GM12872 (cell line): ENCODE measurements at regions not wholly inside any gene's neighbourhood (a gene's known extent, or its start where the extent isn't known, plus 50 kb on each side); places are given as distances from the start of the nearest gene placed in this dataset.

Experiments
- TF ChIP-seq, protein P1 (sequence below): IDR thresholded peaks from 3 replicates; pipeline ENCODE4 v1.5.1; 2011; ENCODE audit warnings: low read depth, mild to moderate bottlenecking, low read length, moderate library complexity; ENCODE audit not compliant: insufficient read depth

DNA sequence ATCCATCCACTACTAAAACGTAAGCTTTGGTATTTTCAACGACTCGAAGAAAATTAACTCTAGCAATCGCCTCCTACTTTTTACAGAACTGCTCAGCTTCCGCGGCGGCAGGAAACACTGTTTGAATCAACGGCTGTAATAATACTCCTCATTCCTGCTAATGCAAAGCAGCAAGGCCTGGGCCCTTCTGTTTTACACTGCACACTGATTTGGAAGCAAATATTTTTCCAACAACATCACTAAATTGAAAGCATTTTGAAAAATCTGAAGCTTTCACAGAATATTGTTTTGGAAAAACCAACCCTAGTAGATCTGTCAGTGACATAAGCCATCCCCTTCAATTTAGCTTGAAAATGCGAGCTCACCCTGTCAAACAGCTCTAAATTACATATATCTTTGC lies 261.2 kb downstream of the TXNL1 start:
- TF ChIP-seq, protein P1, sequence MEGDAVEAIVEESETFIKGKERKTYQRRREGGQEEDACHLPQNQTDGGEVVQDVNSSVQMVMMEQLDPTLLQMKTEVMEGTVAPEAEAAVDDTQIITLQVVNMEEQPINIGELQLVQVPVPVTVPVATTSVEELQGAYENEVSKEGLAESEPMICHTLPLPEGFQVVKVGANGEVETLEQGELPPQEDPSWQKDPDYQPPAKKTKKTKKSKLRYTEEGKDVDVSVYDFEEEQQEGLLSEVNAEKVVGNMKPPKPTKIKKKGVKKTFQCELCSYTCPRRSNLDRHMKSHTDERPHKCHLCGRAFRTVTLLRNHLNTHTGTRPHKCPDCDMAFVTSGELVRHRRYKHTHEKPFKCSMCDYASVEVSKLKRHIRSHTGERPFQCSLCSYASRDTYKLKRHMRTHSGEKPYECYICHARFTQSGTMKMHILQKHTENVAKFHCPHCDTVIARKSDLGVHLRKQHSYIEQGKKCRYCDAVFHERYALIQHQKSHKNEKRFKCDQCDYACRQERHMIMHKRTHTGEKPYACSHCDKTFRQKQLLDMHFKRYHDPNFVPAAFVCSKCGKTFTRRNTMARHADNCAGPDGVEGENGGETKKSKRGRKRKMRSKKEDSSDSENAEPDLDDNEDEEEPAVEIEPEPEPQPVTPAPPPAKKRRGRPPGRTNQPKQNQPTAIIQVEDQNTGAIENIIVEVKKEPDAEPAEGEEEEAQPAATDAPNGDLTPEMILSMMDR: no peak

DNA sequence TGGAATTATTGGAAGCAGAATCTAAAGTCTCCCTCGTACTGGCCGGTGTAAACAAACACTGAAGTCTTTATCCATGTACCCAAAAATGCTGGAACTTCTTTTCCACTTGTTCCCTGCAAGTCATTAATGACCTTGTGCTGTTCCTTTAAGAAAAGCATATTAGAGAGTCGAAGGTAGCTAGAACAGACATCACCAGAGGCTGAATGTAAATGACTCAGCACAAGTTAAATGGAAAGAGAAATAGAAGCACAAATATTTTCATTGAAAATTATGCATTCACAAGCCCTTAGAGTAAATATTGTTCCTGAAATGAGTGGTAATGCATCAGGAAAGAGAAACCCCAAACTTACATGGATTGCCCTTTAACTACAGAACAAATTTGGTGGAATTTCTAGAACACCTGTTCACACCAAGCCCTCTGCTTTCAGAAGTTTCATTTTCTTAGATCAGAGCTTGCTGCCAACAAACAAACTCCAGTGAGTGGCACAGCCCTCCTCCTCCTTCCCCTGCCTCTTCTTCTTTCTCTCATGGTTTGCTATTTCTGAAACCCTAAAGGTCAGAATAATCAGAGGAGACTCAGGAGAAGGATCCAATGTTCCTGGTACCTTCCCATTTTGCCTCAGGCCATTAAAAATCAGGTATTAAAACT lies 264.3 kb downstream of the TXNL1 start:
- TF ChIP-seq, protein P1: no peak

DNA sequence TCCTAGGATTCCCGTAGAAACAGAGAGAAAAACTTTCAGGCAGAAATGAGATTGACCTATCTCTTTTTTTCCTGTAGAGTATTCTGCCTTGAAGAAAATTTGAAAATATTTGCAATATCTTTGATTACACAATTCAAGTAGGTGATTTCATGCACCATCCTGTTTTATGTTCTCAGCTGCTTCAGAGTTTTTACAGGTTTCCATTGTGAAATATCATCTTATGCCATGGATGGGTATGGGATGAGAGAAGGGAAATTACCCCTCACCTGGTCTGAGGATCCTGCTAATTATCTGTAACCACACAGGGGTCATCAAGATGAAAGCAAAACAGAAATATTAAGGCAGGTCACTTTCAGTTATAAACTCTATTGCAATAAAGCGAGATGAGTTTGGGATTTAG lies 264.8 kb downstream of the TXNL1 start:
- TF ChIP-seq, protein P1: no peak

DNA sequence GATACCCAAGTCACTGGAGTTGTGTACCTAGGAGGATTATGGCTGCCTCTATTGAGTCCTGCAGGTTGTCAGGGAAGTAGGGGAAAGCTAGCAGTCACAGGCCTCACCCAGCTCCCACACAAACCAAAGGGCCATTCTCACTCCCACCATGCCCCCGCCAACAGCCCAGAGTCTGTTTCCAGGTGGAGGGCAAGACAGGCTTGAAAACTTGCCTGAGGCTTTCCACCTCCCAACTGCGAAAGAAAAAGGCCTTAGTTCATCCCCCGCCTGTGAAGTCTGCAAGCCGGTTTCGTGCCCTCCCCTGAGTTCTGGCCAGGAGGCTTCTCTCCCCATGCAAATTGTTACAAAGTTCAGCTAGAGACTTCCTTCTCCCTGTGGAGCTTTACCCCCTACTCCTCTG lies 270.3 kb downstream of the TXNL1 start:
- TF ChIP-seq, protein P1: no peak

DNA sequence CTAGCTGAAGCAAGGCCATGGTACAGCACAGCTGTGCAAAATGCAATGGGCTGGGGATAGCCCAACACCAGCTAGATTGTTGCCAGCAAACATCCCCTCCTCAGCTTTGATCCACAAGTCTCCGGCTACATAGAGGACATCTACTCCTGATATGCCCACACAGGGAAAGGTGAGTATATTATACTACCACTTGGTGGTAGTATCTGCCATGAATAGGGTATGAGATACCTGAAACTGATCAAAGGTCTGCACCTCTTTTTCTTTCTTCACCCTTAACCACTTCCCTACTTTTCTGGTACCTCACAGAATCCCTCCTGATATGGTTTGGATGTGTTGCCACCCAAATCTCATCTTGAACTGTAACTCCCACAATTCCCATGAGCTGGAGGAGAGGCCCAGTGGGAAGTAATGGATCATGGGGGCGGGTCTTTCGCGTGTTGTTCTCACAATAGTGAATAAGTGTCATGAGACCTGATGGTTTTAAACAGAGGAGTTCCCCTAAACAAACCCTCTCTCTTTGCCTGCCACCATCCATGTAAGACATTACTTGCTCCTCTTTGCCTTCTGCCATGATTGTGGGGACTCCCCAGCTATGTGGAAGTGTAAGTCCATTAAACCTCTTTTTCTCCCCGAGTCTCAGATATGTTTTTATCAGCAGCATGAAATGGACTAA lies 279.6 kb downstream of the TXNL1 start:
- TF ChIP-seq, protein P1: no peak

DNA sequence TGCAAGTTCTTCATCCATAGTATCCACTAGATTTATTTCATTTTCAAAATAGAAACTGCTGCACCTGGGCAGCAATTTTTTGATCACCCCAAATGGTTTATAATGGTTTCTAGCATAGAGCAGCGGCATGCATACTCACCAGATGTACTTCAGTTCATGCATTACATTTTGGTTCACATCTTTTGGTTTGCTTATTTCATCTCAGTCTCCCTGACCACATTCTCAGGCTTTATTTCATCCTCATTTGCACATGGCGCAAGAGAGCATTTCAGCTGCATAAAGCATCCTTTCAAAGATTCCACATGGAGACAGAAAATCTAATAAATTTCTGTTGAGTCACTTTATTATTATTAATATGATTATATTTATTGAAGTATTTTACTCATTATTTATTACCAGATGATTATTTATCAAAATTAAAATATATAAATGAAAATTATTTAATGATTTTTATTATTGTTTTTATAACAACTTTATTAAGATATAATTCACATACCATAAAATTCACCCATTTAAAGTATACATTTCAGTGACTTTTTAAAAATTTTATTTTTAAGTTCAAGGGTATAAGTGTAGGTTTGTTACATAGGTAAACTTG lies 284.6 kb downstream of the TXNL1 start:
- TF ChIP-seq, protein P1: no peak

DNA sequence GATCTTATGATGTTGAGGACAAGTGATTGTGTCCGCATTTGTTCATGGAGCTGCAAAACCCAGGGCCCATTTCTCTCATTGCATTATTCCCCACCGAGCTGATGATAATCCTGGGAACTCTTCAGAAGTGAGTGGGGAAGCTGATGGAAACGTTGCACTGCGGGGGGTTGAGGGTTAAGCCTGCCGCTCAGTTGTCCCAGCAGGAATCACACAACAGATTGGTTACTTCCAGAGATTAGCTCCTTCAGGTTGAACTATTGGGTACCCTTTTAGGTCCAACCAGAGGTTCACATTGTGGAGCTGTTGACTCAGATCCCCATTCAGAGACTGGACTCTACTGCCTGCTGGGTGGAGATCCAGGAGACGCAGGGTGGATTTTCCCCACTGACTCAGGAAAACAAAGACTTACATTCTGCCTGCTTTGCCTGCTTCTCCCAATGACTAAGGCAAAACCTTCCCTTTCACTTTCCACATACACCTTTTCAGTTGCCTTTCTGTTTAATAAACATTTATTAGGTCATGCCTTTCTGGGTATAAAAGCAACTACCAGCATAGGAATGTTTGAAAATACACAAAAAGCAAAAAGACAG lies 286.4 kb downstream of the TXNL1 start:
- TF ChIP-seq, protein P1: no peak
